Tibial nerve (tissue), 4 donors: ENCODE measurements at regions not wholly inside any gene's neighbourhood (a gene's known extent, or its start where the extent isn't known, plus 50 kb on each side); places are given as distances from the start of the nearest gene placed in this dataset. TPM values are rescaled to one million over a fixed set of nuclear protein-coding genes. Genes with fewer than 3 reads are reported as not detected.

ENCODE experiments used
- DNase-seq, 2 donors: peaks; one replicate each; pipeline ENCODE4 v3.0.0-alpha.2; 2019; ENCODE audit warnings: low spot score in 2 of 2
- H3K27ac ChIP-seq, 4 donors: fragments of 200-600 bp; sonication (generic) in 3 of 4; one replicate each; pipeline ENCODE4 v1.5.1; 2017 to 2019; ENCODE audit warnings: mild to moderate bottlenecking in 1 of 4
- H3K27me3 ChIP-seq, 2 donors: fragments of 200-600 bp; sonication (generic) in 1 of 2; one replicate each; pipeline versions ENCODE4 v1.5.1 to v1.6.0; 2017 to 2019
- H3K36me3 ChIP-seq, 3 donors: fragments of 200-600 bp; sonication (generic); one replicate each; pipeline ENCODE4 v1.5.1; 2018 to 2019
- H3K4me1 ChIP-seq, 4 donors: fragments of 200-600 bp; sonication (generic) in 3 of 4; one replicate each; pipeline ENCODE4 v1.5.1; 2017 to 2019
- H3K4me3 ChIP-seq, 4 donors: fragments of 200-600 bp; sonication (generic) in 3 of 4; one replicate each; pipeline ENCODE4 v1.5.1; 2017 to 2019; ENCODE audit warnings: mild to moderate bottlenecking in 1 of 4, moderate library complexity in 1 of 4
- H3K9me3 ChIP-seq, 4 donors: fragments of 200-600 bp; sonication (generic) in 3 of 4; one replicate each; pipeline ENCODE4 v1.5.1; 2017 to 2019
- CTCF ChIP-seq, 5 experiments: fragments of 200-600 bp in 3 of 5; fragments of 450-650 bp in 2 of 5; sonication (generic) in 3 of 5; IDR thresholded peaks; one replicate each; pipeline ENCODE4 v1.5.1; 2016 to 2019; ENCODE audit warnings: antibody characterized with exemption in 5 of 5, mild to moderate bottlenecking in 3 of 5, moderate library complexity in 2 of 5
- EP300 ChIP-seq, 2 donors: sonication (generic); formaldehyde crosslinking; IDR thresholded peaks; one replicate each; pipeline ENCODE4 v1.6.1; 2017; ENCODE audit warnings: antibody characterized with exemption in 2 of 2, mild to moderate bottlenecking in 1 of 2
- POLR2A ChIP-seq, 2 donors: fragments of 450-650 bp; IDR thresholded peaks; one replicate each; pipeline ENCODE4 v1.6.1; 2017; ENCODE audit warnings: antibody characterized with exemption in 2 of 2, mild to moderate bottlenecking in 2 of 2, moderate library complexity in 2 of 2
- WGBS, 2 donors: methylation state at CpG; one replicate each; pipeline ENCODE4 v1.1.5; 2018; 5-methylcytosine and 5-hydroxymethylcytosine counted together
- small RNA-seq: library from RNA; depleted of rRNA; stranded (forward); fragments of <200 nt; gene quantifications from one replicate; pipeline ENCODE3, GENCODE V24; 2016

DNA sequence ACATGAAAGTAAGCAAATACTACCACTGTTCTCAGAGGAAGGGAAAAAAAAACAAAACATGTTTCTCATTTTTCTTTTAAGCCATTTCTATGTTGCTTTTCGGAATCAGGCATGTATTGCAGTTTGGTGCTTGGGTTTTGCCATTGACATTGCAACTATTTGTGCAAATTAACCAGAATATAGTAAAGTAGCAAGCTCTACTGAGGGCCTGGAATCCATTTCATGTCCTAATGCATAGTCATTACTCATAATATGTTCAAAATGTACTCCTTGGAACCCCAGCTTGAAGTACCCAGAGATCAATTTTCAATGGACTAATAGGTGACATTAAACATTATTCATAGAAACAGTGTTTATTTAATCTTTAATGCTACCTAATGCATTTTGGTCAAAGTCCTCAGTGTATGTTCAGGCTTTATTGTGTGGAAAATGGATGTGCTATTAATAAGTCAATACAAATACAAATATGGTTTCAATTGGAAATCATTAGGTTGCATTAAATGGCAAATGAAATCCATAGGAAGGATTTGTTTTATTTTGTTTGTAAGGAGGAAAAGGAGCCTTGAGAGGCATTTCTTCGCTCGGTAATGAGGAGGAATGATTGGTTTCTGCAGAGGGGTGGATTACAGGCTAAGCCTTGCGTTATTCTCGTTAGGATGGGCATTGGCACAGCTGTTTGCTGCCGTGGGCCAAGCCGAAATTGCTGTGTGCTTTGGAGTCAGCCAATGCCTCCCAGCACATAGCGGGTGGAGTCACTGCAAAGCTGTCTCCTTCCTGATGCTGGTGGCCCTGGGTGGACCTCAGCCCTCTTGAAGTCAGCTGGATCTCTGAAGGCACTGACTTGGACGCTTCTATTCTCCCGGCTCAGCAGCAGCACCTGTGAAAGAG is 56.4 kb downstream of the MYCN start:
- H3K4me1 ChIP-seq, result no peaks in the 10 kb centered on the region
- no peak for TF ChIP-seq EP300 (IDR thresholded peaks at IDR 0.05)
- no peak for TF ChIP-seq CTCF (IDR thresholded peaks at IDR 0.05)
- no peak for TF ChIP-seq POLR2A (IDR thresholded peaks at IDR 0.05)
- 57 to 79% methylated on average over 10 of the region's 10 CpGs for WGBS, 2 donors
- H3K27me3 ChIP-seq, result no peaks in the 10 kb centered on the region
- no peaks in the 10 kb centered on the region for H3K36me3 ChIP-seq
- no peak overlapping the region for H3K27ac ChIP-seq
- no peak overlapping the region for H3K4me3 ChIP-seq
- DNase-seq, result no peak
- no peaks in the 10 kb centered on the region for H3K9me3 ChIP-seq

Small RNAs in the stretch of these regions (small RNA-seq; reads per million reads assigned to genes)
- not detected for gene AC174048.1
- not detected for gene RF00561
